HCT116 (cell line): ENCODE measurements at regions not wholly inside any gene's neighbourhood (a gene's known extent, or its start where the extent isn't known, plus 50 kb on each side); places are given as distances from the start of the nearest gene placed in this dataset.

Experiments used
- ATAC-seq: fragments of 200-7000 bp; cut with Tn5 transposase; 2 replicates; pipeline ENCODE4 v1.9.1; 2020; ENCODE audit warnings: mild to moderate bottlenecking, moderate library complexity
- BruUV-seq: library from RNA; stranded (reverse); fragments of 400-500 nt; replicated peaks from 2 replicates; lab custom pipeline; 2021; lab: Mats Ljungman, UMichigan
- CTCF ChIA-PET: fragments of 300-600 bp; sonication (Branson Sonifier 250); formaldehyde crosslinking; loops from one replicate; lab custom pipeline; 2021; ENCODE audit warnings: antibody characterized with exemption; lab: Charles Lee
- POLR2A ChIA-PET: fragments of 300-600, 350-600 bp; sonication (Branson Sonifier 250); formaldehyde crosslinking; loops from one replicate; lab custom pipeline; 2021; ENCODE audit warnings: antibody characterized with exemption; lab: Charles Lee
- RAD21 ChIA-PET, 2 experiments: fragments of 300-600 bp; sonication (Branson Sonifier 250); formaldehyde crosslinking; loops; one replicate each; lab custom pipeline; 2023; ENCODE audit warnings: low total read pairs in 2 of 2; ENCODE audit not compliant: uncharacterized antibody in 2 of 2, unreplicated experiment in 2 of 2, low non-redundant PET in 1 of 2; lab: Charles Lee
- DNase-seq: peaks from one replicate; pipeline ENCODE4 v3.0.0-alpha.2; 2010; ENCODE audit warnings: low read depth, low spot score
- H2AFZ ChIP-seq: fragments of 200-600 bp; shearing (Covaris generic), sonication (generic); 2 replicates; pipeline ENCODE4 v1.6.1; 2017; ENCODE audit warnings: low read depth, mixed run types, mixed read lengths, antibody characterized with exemption, low read length; ENCODE audit not compliant: poor library complexity, severe bottlenecking
- H3K27ac ChIP-seq: 2 replicates; pipeline ENCODE4 v1.5.1; 2012; ENCODE audit warnings: low read depth, low read length
- H3K27me3 ChIP-seq: fragments of 200-600 bp; sonication (generic); 2 replicates; pipeline ENCODE4 v1.6.1; 2016; ENCODE audit warnings: mixed run types, low read length, mixed read lengths; ENCODE audit not compliant: insufficient read depth
- H3K36me3 ChIP-seq, 2 experiments: fragments of 200-500 bp in 1 of 2; fragments of 200-600 bp in 1 of 2; sonication (Bioruptor generic) in 1 of 2; sonication (generic) in 1 of 2; 2 replicates each; pipeline versions ENCODE4 v1.5.1 to v1.6.1; 2014 to 2016; ENCODE audit warnings: low read length in 2 of 2, inconsistent platforms in 1 of 2, mixed read lengths in 1 of 2, mixed run types in 1 of 2; ENCODE audit not compliant: insufficient read depth in 2 of 2, control insufficient read depth in 1 of 2
- H3K4me1 ChIP-seq, 2 experiments: fragments of 200-600 bp in 1 of 2; sonication (generic) in 1 of 2; 2 replicates each; pipeline versions ENCODE4 v1.5.1 to v1.6.1; 2012 to 2017; ENCODE audit warnings: low read length in 2 of 2, inconsistent platforms in 1 of 2, mild to moderate bottlenecking in 1 of 2, mixed read lengths in 1 of 2, mixed run types in 1 of 2, moderate library complexity in 1 of 2; ENCODE audit not compliant: insufficient read depth in 2 of 2, control insufficient read depth in 1 of 2
- H3K4me2 ChIP-seq: fragments of 200-600 bp; sonication (generic); 2 replicates; pipeline ENCODE4 v1.6.1; 2017; ENCODE audit warnings: mixed run types, low read length, mixed read lengths
- H3K4me3 ChIP-seq, 2 experiments: fragments of 200-600 bp in 1 of 2; sonication (generic) in 1 of 2; replicated peaks in 1 of 2; 2 replicates each; pipeline ENCODE4 v1.5.1; 2011 to 2016; ENCODE audit warnings: low read length in 2 of 2, control low read depth in 1 of 2, low read depth in 1 of 2, mild to moderate bottlenecking in 1 of 2, mixed read lengths in 1 of 2, mixed run types in 1 of 2
- H3K79me2 ChIP-seq: fragments of 200-600 bp; sonication (generic); 2 replicates; pipeline ENCODE4 v1.6.1; 2017; ENCODE audit warnings: mild to moderate bottlenecking, mixed run types, low read length, moderate library complexity, mixed read lengths; ENCODE audit not compliant: insufficient read depth
- H3K9ac ChIP-seq: fragments of 200-600 bp; sonication (generic); 2 replicates; pipeline ENCODE4 v1.6.1; 2016; ENCODE audit warnings: low read length, mixed read lengths
- H3K9me2 ChIP-seq: fragments of 200-600 bp; sonication (generic), shearing (Covaris generic); 2 replicates; pipeline ENCODE4 v1.6.1; 2017; ENCODE audit warnings: mixed run types, mild to moderate bottlenecking, moderate library complexity; ENCODE audit not compliant: insufficient read depth
- H3K9me3 ChIP-seq, 2 experiments: fragments of 200-500 bp in 1 of 2; fragments of 200-600 bp in 1 of 2; sonication (Bioruptor generic) in 1 of 2; sonication (generic) in 1 of 2; 2 replicates each; pipeline ENCODE4 v1.6.1; 2014 to 2017; ENCODE audit warnings: low read length in 2 of 2, mixed read lengths in 2 of 2, inconsistent platforms in 1 of 2, low read depth in 1 of 2, mild to moderate bottlenecking in 1 of 2, mixed run types in 1 of 2, moderate library complexity in 1 of 2; ENCODE audit not compliant: control insufficient read depth in 1 of 2, insufficient read depth in 1 of 2
- H4K20me1 ChIP-seq: fragments of 200-600 bp; sonication (generic), shearing (Covaris generic); 2 replicates; pipeline ENCODE4 v1.6.1; 2017; ENCODE audit warnings: mixed run types, mild to moderate bottlenecking, moderate library complexity; ENCODE audit not compliant: insufficient read depth
- ATF3 ChIP-seq: IDR thresholded peaks from 2 replicates; pipeline ENCODE4 v1.6.1; 2012
- CBX3 ChIP-seq: IDR thresholded peaks from 2 replicates; pipeline ENCODE4 v1.6.1; 2012; ENCODE audit warnings: low read depth
- CEBPB ChIP-seq: IDR thresholded peaks from 2 replicates; pipeline ENCODE4 v1.6.1; 2012; ENCODE audit warnings: low read depth
- CTCF ChIP-seq, 3 experiments: fragments of 200-600 bp in 1 of 3; sonication (generic) in 1 of 3; IDR thresholded peaks in 2 of 3; conservative IDR thresholded peaks in 1 of 3; 2 replicates each; pipeline ENCODE4 v1.5.1; 2012 to 2017; ENCODE audit warnings: low read depth in 2 of 3, low read length in 2 of 3, antibody characterized with exemption in 1 of 3, borderline replicate concordance in 1 of 3, control low read depth in 1 of 3, mild to moderate bottlenecking in 1 of 3, mixed read lengths in 1 of 3, mixed run types in 1 of 3, moderate library complexity in 1 of 3; ENCODE audit not compliant: insufficient read depth in 1 of 3
- EGR1 ChIP-seq: IDR thresholded peaks from 2 replicates; pipeline ENCODE4 v1.6.1; 2012; ENCODE audit warnings: low read depth
- ELF1 ChIP-seq: IDR thresholded peaks from 2 replicates; pipeline ENCODE4 v1.6.1; 2012; ENCODE audit warnings: low read depth, borderline replicate concordance
- EZH2phosphoT487 ChIP-seq: fragments of 200-600 bp; IDR thresholded peaks from 2 replicates; pipeline ENCODE4 v1.6.1; 2018; ENCODE audit warnings: antibody characterized with exemption, borderline replicate concordance
- FOSL1 ChIP-seq: IDR thresholded peaks from 2 replicates; pipeline ENCODE4 v1.6.1; 2012; ENCODE audit warnings: low read depth
- JUND ChIP-seq: IDR thresholded peaks from 2 replicates; pipeline ENCODE4 v1.6.1; 2012
- POLR2AphosphoS5 ChIP-seq: IDR thresholded peaks from 2 replicates; pipeline ENCODE4 v1.6.1; 2011; ENCODE audit warnings: mild to moderate bottlenecking, low read depth, low read length, moderate library complexity
- RAD21 ChIP-seq: IDR thresholded peaks from 2 replicates; pipeline ENCODE4 v1.6.1; 2012; ENCODE audit warnings: low read depth, mild to moderate bottlenecking
- SP1 ChIP-seq: IDR thresholded peaks from 2 replicates; pipeline ENCODE4 v1.6.1; 2012; ENCODE audit warnings: low read depth
- SRF ChIP-seq: IDR thresholded peaks from 2 replicates; pipeline ENCODE4 v1.6.1; 2012; ENCODE audit warnings: low read depth
- TCF7L2 ChIP-seq: IDR thresholded peaks from 2 replicates; pipeline ENCODE4 v1.7.0; 2011; ENCODE audit warnings: borderline replicate concordance, inconsistent platforms; ENCODE audit not compliant: insufficient read depth, insufficient read length; ENCODE audit errors: extremely low read depth
- YY1 ChIP-seq: IDR thresholded peaks from 2 replicates; pipeline ENCODE4 v1.6.1; 2011; ENCODE audit warnings: low read length, low read depth, moderate library complexity, mild to moderate bottlenecking; ENCODE audit not compliant: insufficient replicate concordance; ENCODE audit errors: extremely low read depth
- ZBTB33 ChIP-seq: IDR thresholded peaks from 2 replicates; pipeline ENCODE4 v1.6.1; 2011; ENCODE audit warnings: mild to moderate bottlenecking, low read length, moderate library complexity; ENCODE audit not compliant: insufficient replicate concordance; ENCODE audit errors: extremely low read depth
- ZFX ChIP-seq: fragments of 450-650 bp; IDR thresholded peaks from 2 replicates; pipeline ENCODE4 v1.6.1; 2017
- intact Hi-C: fragments of 100-400 bp; cut with micrococcal nuclease; formaldehyde crosslinking; loops from 2 replicates; pipeline ENCODE4 v1.10.0; 2022

GRCh38 chr3:180138871-180139270 lies 102.1 kb upstream of the PEX5L start:
- H3K36me3 ChIP-seq, result no peaks in the 10 kb centered on the region
- no peak overlapping the region for H3K4me3 ChIP-seq
- BruUV-seq, result no TSS peak
- no peaks in the 10 kb centered on the region for H3K27me3 ChIP-seq
- no peaks in the 10 kb centered on the region for H3K9me2 ChIP-seq
- no peak for DNase-seq
- no peaks in the 10 kb centered on the region for H3K9me3 ChIP-seq
- no peaks in the 10 kb centered on the region for H3K4me1 ChIP-seq
- H3K79me2 ChIP-seq, result no peaks in the 10 kb centered on the region
- TF ChIP-seq YY1, result no peak
- TF ChIP-seq CEBPB, result no peak
- no peak for TF ChIP-seq FOSL1
- no peak for TF ChIP-seq CTCF (IDR thresholded peaks at IDR 0.05 in 2 of 3, conservative IDR thresholded peaks at IDR 0.05 in 1 of 3; ENCODE audit: borderline replicate concordance in 1 of 3, insufficient read depth in 1 of 3, low read depth in 2 of 3, low read length in 2 of 3)
- no peak for TF ChIP-seq JUND
- no peak for TF ChIP-seq ATF3
- TF ChIP-seq POLR2AphosphoS5, result no peak
- no peak for TF ChIP-seq TCF7L2
- TF ChIP-seq RAD21, result no peak
- no peak for TF ChIP-seq EGR1
- TF ChIP-seq ZBTB33, result no peak
- TF ChIP-seq CBX3, result no peak
- no peak for TF ChIP-seq SP1
- TF ChIP-seq ELF1, result no peak
- no peak for TF ChIP-seq EZH2phosphoT487
- TF ChIP-seq SRF, result no peak
- TF ChIP-seq ZFX, result no peak
- TF ChIP-seq, all 23 proteins: peak for 0
- Histone ChIP-seq H2AFZ (no peak overlapping the region), H3K4me2 (no peak overlapping the region), H3K9ac (no peak overlapping the region), H4K20me1 (no peaks in the 10 kb centered on the region), H3K27ac (no peak overlapping the region)
- ChIA-PET CTCF (no interaction called here), POLR2A (no interaction called here), RAD21 (no interaction called here)
- no peak for ATAC-seq
- intact Hi-C loops, result no loop called here
